SKM-1 treated with dmso at 0.1 percent for 144 hours (cell line): ENCODE measurements at regions not wholly inside any gene's neighbourhood (a gene's known extent, or its start where the extent isn't known, plus 50 kb on each side); places are given as distances from the start of the nearest gene placed in this dataset.

Experiments used
- DNase-seq: peaks from one replicate; lab custom pipeline; 2025; ENCODE audit not compliant: unreplicated experiment; lab: John Stamatoyannopoulos, UW

GRCh38 chr2:200725596-200725995 lies 86.1 kb upstream of the BZW1 start:
- DNase-seq, result no peak

GRCh38 chr2:200728630-200729029 lies 83.1 kb upstream of the BZW1 start:
- DNase-seq, result no peak

GRCh38 chr2:200730302-200730701 lies 81.4 kb upstream of the BZW1 start:
- no peak for DNase-seq

- no peak for DNase-seq
Observed at GRCh38 chr2:200730960-200731359, 80.8 kb upstream of the BZW1 start.

GRCh38 chr2:200732866-200733265 lies 78.8 kb upstream of the BZW1 start:
- no peak for DNase-seq

- DNase-seq, result no peak
Observed at GRCh38 chr2:200733713-200734198, 78.0 kb upstream of the BZW1 start.

- no peak for DNase-seq
Observed at GRCh38 chr2:200735061-200735460, 76.6 kb upstream of the BZW1 start.

GRCh38 chr2:200736646-200737274 lies 75.0 kb upstream of the BZW1 start:
- DNase-seq, result no peak

- DNase-seq, result no peak
Observed at GRCh38 chr2:200737585-200737984, 74.1 kb upstream of the BZW1 start.

GRCh38 chr2:200738590-200738989 lies 73.1 kb upstream of the BZW1 start:
- DNase-seq, result no peak

- no peak for DNase-seq
Observed at GRCh38 chr2:200740907-200741306, 70.8 kb upstream of the BZW1 start.

GRCh38 chr2:200741468-200742202 lies 70.1 kb upstream of the BZW1 start:
- no peak for DNase-seq

GRCh38 chr2:200742426-200742825 lies 69.3 kb upstream of the BZW1 start:
- no peak for DNase-seq

GRCh38 chr2:200743042-200743676 lies 68.6 kb upstream of the BZW1 start:
- no peak for DNase-seq

GRCh38 chr2:200744201-200744602 lies 67.5 kb upstream of the BZW1 start:
- DNase-seq, result no peak

- no peak for DNase-seq
Observed at GRCh38 chr2:200746301-200746700, 65.4 kb upstream of the BZW1 start.

- DNase-seq, result no peak
Observed at GRCh38 chr2:200747668-200748618, 63.8 kb upstream of the BZW1 start.

- no peak for DNase-seq
Observed at GRCh38 chr2:200748779-200749178, 62.9 kb upstream of the BZW1 start.

- peak; percentile 24 for DNase-seq
Observed at GRCh38 chr2:200749631-200750322, 61.9 kb upstream of the BZW1 start.

- no peak for DNase-seq
Observed at GRCh38 chr2:200750323-200750910, 61.3 kb upstream of the BZW1 start.
